ENCODE measurements at regions not wholly inside any gene's neighbourhood (a gene's known extent, or its start where the extent isn't known, plus 50 kb on each side); places are given as distances from the start of the nearest gene placed in this dataset.

DNA sequence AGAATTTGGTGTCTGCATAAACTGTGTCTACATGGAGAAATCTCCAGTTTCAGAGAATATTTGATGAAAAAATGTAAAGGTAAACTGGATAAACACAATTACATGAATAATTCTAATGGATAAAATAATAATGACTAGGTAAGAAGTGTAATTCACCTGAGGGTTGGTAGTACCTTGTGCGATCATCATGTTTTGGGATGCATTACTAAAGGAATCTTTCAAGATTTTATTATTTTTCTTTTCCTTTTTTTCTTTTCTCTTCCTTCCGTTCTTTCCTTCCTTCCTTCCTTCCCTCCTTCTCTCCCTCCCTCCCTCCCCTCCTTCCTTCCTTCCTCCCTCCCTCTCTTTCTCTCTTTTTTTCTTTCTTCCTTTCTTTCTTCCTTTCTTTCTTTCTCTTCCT, 818.7 kb downstream of the LTN1 start:
- TF ChIP-seq, protein P1, sequence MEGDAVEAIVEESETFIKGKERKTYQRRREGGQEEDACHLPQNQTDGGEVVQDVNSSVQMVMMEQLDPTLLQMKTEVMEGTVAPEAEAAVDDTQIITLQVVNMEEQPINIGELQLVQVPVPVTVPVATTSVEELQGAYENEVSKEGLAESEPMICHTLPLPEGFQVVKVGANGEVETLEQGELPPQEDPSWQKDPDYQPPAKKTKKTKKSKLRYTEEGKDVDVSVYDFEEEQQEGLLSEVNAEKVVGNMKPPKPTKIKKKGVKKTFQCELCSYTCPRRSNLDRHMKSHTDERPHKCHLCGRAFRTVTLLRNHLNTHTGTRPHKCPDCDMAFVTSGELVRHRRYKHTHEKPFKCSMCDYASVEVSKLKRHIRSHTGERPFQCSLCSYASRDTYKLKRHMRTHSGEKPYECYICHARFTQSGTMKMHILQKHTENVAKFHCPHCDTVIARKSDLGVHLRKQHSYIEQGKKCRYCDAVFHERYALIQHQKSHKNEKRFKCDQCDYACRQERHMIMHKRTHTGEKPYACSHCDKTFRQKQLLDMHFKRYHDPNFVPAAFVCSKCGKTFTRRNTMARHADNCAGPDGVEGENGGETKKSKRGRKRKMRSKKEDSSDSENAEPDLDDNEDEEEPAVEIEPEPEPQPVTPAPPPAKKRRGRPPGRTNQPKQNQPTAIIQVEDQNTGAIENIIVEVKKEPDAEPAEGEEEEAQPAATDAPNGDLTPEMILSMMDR (IDR thresholded peaks at IDR 0.05) = no peak
- TF ChIP-seq EZH2 (IDR thresholded peaks at IDR 0.05; ENCODE audit: borderline replicate concordance, insufficient read depth, low read depth, low read length, poor library complexity, severe bottlenecking) = no peak
